T-cell (primary cell): ENCODE measurements at regions not wholly inside any gene's neighbourhood (a gene's known extent, or its start where the extent isn't known, plus 50 kb on each side); places are given as distances from the start of the nearest gene placed in this dataset.
"Not testable (repeated sequence)": the region's sequence is repeated elsewhere in the genome, so short reads cannot be mapped to it uniquely, and the experiment has no call there.

Source experiments
- ATAC-seq, 4 experiments: fragments of 200-7000 bp in 3 of 4; fragments of 150-1000 bp in 1 of 4; cut with Tn5 transposase; replicated peaks in 1 of 4; 1 replicate in 3 of 4; 2 replicates in 1 of 4; pipeline ENCODE4 v1.10.0; 2021; ENCODE audit warnings: moderate library complexity in 3 of 4, mild to moderate bottlenecking in 2 of 4, moderate number of reproducible peaks in 1 of 4
- CTCF ChIA-PET, 2 donors: fragments of 300-600 bp; sonication (Branson Sonifier 250); formaldehyde crosslinking; loops; one replicate each; lab custom pipeline; 2022; ENCODE audit warnings: antibody characterized with exemption in 2 of 2; lab: Charles Lee
- POLR2A ChIA-PET, 2 donors: fragments of 300-600 bp; sonication (Branson Sonifier 250); formaldehyde crosslinking; loops; one replicate each; lab custom pipeline; 2022; ENCODE audit warnings: antibody characterized with exemption in 2 of 2; lab: Charles Lee
- DNase-seq, 35 experiments: peaks; one replicate each; pipeline versions ENCODE4 v3.0.0 to v3.0.0-alpha.2; 2013 to 2023
- H3K27ac ChIP-seq: one replicate; pipeline ENCODE4 v1.5.1; 2013; ENCODE audit warnings: low read length
- H3K27me3 ChIP-seq, 2 experiments: replicated peaks in 1 of 2; 1 replicate in 1 of 2; 2 replicates in 1 of 2; pipeline versions ENCODE4 v1.6.1 to v1.7.0; 2013; ENCODE audit warnings: low read length in 1 of 2, mixed read lengths in 1 of 2; ENCODE audit not compliant: control insufficient read depth in 2 of 2, insufficient read depth in 2 of 2; ENCODE audit errors: extremely low read depth in 1 of 2
- H3K36me3 ChIP-seq, 2 donors: 1 replicate in 1 of 2; 2 replicates in 1 of 2; pipeline versions ENCODE4 v1.6.1 to v1.7.0; 2013; ENCODE audit warnings: low read length in 1 of 2; ENCODE audit not compliant: control insufficient read depth in 2 of 2, insufficient read depth in 1 of 2; ENCODE audit errors: extremely low read depth in 1 of 2
- H3K4me1 ChIP-seq, 2 experiments: 1 replicate in 1 of 2; 2 replicates in 1 of 2; pipeline versions ENCODE4 v1.6.1 to v1.7.0; 2013; ENCODE audit warnings: low read length in 2 of 2, mixed read lengths in 1 of 2; ENCODE audit not compliant: insufficient read depth in 2 of 2, control insufficient read depth in 1 of 2; ENCODE audit errors: extremely low read depth in 1 of 2
- H3K4me3 ChIP-seq, 2 donors: 1 replicate in 1 of 2; 2 replicates in 1 of 2; pipeline versions ENCODE4 v1.5.1 to v1.7.0; 2013; ENCODE audit warnings: mild to moderate bottlenecking in 2 of 2, low read length in 1 of 2, moderate library complexity in 1 of 2; ENCODE audit not compliant: control insufficient read depth in 1 of 2; ENCODE audit errors: extremely low read depth in 1 of 2
- H3K9me3 ChIP-seq: 2 replicates; pipeline ENCODE4 v1.7.0; 2013
- H3K27ac Mint-ChIP-seq, 2 donors: one replicate each; pipeline ENCODE4 v1.8.0; 2020 to 2021; ENCODE audit warnings: mild to moderate bottlenecking in 2 of 2, mixed read lengths in 2 of 2
- H3K27me3 Mint-ChIP-seq, 2 donors: one replicate each; pipeline ENCODE4 v1.8.0; 2021 to 2022; ENCODE audit warnings: mixed read lengths in 2 of 2
- H3K36me3 Mint-ChIP-seq: one replicate; pipeline ENCODE4 v1.8.0; 2021; ENCODE audit warnings: mixed read lengths
- H3K4me1 Mint-ChIP-seq, 3 donors: one replicate each; pipeline ENCODE4 v1.8.0; 2020 to 2022; ENCODE audit warnings: mixed read lengths in 3 of 3, mild to moderate bottlenecking in 1 of 3
- H3K4me3 Mint-ChIP-seq, 3 donors: one replicate each; pipeline ENCODE4 v1.8.0; 2020 to 2022; ENCODE audit warnings: mild to moderate bottlenecking in 3 of 3, mixed read lengths in 3 of 3, moderate library complexity in 3 of 3
- H3K9me3 Mint-ChIP-seq, 3 donors: one replicate each; pipeline ENCODE4 v1.8.0; 2020 to 2022; ENCODE audit warnings: mixed read lengths in 3 of 3
- WGBS: methylation state at CpG from one replicate; pipeline ENCODE4 v1.1.5; 2013; ENCODE audit warnings: missing lambda C conversion rate; ENCODE audit not compliant: insufficient coverage; 5-methylcytosine and 5-hydroxymethylcytosine counted together

DNA sequence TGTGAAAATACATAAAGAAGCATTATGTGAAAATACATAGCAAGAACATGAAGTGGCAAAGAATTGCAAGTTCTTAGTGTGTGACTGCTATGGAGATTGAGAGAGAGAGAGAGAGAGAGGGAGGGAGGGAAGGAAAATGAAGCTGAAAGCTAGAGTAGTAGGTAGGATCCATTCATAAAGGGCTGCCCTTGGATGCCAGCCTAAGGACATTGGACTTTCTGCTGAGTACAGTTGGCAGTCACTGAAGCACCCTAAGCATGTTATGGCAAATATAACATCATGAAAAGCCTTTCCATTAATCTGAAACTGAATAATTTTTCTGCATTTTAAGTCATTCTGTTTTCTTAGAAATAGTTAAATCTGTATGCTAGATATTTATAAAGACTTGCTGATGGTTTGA, 333.4 kb upstream of the NBPF12 start:
- H3K9me3 Mint-ChIP-seq, H3K27me3 ChIP-seq, DNase-seq, H3K9me3 ChIP-seq, CTCF ChIA-PET, H3K27me3 Mint-ChIP-seq, H3K4me3 Mint-ChIP-seq, ATAC-seq, H3K36me3 Mint-ChIP-seq, H3K27ac ChIP-seq, H3K4me1 Mint-ChIP-seq, H3K4me3 ChIP-seq, H3K36me3 ChIP-seq, H3K4me1 ChIP-seq, POLR2A ChIA-PET, H3K27ac Mint-ChIP-seq: not testable (repeated sequence)

DNA sequence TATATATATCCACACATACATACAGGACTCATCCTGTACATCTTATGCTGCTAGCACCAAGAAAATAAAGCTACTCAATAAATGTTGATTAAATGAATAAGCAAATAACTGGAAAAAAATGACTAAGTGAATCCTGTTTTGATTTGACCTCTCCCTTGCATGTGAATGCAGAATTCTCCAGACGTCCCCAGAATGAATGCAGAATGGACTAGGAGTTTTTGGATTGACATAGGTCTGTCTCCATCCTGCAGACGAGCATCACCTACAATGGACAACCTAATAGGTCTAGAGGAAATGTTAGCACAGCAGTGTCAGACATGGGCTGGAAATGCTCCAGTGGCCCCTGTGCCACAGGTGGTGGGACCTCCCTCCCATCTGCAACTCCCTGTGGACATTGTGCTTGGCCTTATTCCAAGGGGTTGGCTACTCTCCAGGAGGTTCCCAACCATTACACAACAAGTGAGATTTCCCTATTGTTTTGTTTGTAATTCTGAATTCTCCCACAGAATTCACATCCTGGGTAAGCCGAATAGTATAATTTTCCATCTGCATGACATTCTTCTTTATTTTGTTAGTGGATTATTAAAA, 337.3 kb upstream of the NBPF12 start:
- WGBS: no CpG with 5 or more reads among the region's 3 CpGs
- POLR2A ChIA-PET, H3K27ac Mint-ChIP-seq, H3K36me3 Mint-ChIP-seq, H3K27ac ChIP-seq, H3K4me3 ChIP-seq, DNase-seq, ATAC-seq, H3K4me1 ChIP-seq, H3K4me3 Mint-ChIP-seq, H3K36me3 ChIP-seq, CTCF ChIA-PET, H3K27me3 ChIP-seq, H3K9me3 Mint-ChIP-seq, H3K27me3 Mint-ChIP-seq, H3K4me1 Mint-ChIP-seq, H3K9me3 ChIP-seq: not testable (repeated sequence)

DNA sequence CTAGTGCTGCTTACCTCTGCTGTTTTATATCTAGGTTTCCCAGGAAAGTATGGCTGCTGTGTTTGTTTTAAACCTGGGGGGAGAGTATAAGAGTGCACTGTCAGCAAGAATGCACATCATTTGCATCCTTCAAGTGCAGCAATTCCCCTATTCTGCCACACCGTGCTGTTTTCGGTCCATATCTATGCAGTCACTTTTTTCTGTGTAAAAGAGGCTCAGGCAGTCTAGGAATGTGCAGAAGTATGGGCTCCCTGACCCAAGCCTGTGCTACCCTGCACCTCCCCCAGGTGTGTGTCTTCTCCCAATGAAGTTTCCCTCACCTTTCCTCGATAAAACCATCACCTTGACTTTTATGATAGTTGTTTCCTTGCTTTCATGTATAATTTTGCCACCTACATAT, 338.2 kb upstream of the NBPF12 start:
- no CpG with 5 or more reads among the region's 3 CpGs for WGBS
- H3K4me1 Mint-ChIP-seq, H3K27ac ChIP-seq, H3K27ac Mint-ChIP-seq, H3K36me3 ChIP-seq, POLR2A ChIA-PET, CTCF ChIA-PET, H3K4me3 ChIP-seq, H3K27me3 Mint-ChIP-seq, DNase-seq, H3K4me1 ChIP-seq, H3K9me3 ChIP-seq, H3K4me3 Mint-ChIP-seq, H3K36me3 Mint-ChIP-seq, H3K27me3 ChIP-seq, ATAC-seq, H3K9me3 Mint-ChIP-seq: not testable (repeated sequence)

DNA sequence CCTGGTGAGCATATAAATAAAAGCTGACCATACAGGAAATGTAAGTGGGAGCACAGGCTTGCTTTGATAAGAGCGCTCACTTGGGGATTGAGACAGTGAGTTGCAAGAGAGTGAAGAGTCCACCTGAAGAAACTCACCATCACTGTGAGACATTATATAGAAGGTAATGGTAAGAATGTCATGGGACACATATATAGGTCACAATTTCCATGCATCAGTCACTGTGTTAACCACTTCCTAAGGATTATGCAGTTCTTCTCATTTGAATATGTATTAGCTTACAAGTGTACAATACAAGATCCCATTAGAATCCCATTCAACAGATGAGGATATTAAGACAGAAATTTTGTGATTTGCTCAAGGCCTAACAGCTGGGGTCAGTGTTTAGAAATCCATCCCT, 352.4 kb upstream of the NOTCH2NLA start:
- DNase-seq, CTCF ChIA-PET, H3K27ac ChIP-seq, ATAC-seq, H3K36me3 Mint-ChIP-seq, H3K9me3 Mint-ChIP-seq, H3K27ac Mint-ChIP-seq, H3K27me3 ChIP-seq, H3K4me3 Mint-ChIP-seq, H3K4me3 ChIP-seq, H3K36me3 ChIP-seq, H3K27me3 Mint-ChIP-seq, H3K9me3 ChIP-seq, POLR2A ChIA-PET, H3K4me1 Mint-ChIP-seq, H3K4me1 ChIP-seq: not testable (repeated sequence)
- WGBS: no CpG with 5 or more reads among the region's 1 CpG

DNA sequence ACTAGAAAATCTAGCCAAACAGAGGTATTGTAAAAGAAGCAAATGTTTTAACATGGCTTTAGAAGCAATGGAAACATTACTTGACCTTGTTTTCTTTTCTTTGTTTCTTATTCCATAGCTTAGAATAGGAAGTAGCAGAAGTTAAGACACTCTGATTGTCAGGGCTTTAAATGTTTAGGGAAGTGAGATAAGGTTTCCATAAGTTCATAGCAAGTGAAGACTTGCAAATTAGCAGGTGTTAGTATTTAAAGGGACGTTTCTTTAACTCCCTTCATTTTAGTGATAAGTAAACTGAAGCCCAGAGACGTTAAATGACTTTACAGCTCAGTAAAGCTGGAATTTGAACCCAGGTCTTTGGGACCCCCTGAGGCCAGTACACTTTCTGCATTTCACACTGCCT, 338.7 kb upstream of the NOTCH2NLA start:
- ATAC-seq, H3K4me3 ChIP-seq, H3K27ac Mint-ChIP-seq, H3K9me3 ChIP-seq, H3K27ac ChIP-seq, H3K4me3 Mint-ChIP-seq, DNase-seq, H3K27me3 ChIP-seq, CTCF ChIA-PET, H3K27me3 Mint-ChIP-seq, H3K36me3 Mint-ChIP-seq, H3K4me1 Mint-ChIP-seq, H3K9me3 Mint-ChIP-seq, H3K36me3 ChIP-seq, H3K4me1 ChIP-seq, POLR2A ChIA-PET: not testable (repeated sequence)
- WGBS: no CpG with 5 or more reads among the region's 2 CpGs

DNA sequence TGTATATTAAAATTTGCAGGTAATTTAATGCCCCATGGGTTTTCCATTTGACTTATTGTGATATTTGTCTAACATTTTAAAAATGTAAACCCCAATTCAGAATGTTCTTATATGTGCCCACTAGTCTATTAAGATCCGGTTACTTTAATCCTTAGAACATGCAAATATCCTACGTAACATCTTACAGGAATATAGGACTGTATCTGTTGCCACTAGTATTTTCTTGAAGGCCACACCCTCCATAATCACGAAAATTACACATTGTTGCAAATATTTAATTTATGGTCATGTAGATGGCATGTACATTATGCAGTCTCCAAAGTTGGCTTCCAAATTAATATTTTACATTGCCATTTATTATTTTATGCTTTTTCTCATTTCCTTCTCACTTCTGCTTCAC, 329.2 kb upstream of the NOTCH2NLA start:
- H3K27me3 ChIP-seq, H3K9me3 Mint-ChIP-seq, POLR2A ChIA-PET, DNase-seq, H3K27ac Mint-ChIP-seq, H3K4me1 Mint-ChIP-seq, H3K4me3 Mint-ChIP-seq, ATAC-seq, H3K4me1 ChIP-seq, CTCF ChIA-PET, H3K4me3 ChIP-seq, H3K36me3 Mint-ChIP-seq, H3K36me3 ChIP-seq, H3K9me3 ChIP-seq, H3K27ac ChIP-seq, H3K27me3 Mint-ChIP-seq: not testable (repeated sequence)
- WGBS: no CpG with 5 or more reads among the region's 3 CpGs

DNA sequence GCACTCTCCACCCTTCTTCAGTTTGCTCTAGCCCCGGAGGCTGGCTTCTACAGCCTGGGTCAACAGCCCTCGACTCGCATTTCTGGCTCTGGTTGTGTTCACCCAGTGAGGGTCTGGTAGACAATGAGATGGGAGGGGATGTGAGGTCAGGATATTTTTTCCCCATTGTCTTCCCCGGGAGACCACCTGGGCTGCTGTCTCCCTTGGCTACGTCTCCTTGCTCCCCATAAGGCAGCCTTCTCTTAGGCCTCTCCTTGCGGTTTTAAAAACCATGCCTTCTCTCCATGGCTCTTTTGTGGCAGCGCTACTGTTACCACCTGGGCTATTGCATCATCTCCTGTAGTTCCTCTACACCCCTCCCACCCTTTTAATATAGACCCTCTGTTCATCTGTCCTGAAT, 327.6 kb upstream of the NOTCH2NLA start:
- H3K9me3 ChIP-seq, POLR2A ChIA-PET, CTCF ChIA-PET, H3K4me3 ChIP-seq, H3K27me3 ChIP-seq, DNase-seq, H3K36me3 ChIP-seq, H3K9me3 Mint-ChIP-seq, H3K27ac ChIP-seq, H3K27ac Mint-ChIP-seq, H3K4me1 Mint-ChIP-seq, H3K4me1 ChIP-seq, H3K36me3 Mint-ChIP-seq, H3K27me3 Mint-ChIP-seq, H3K4me3 Mint-ChIP-seq, ATAC-seq: not testable (repeated sequence)
- no CpG with 5 or more reads among the region's 7 CpGs for WGBS
